Stomach (tissue), 4 donors: ENCODE measurements at regions not wholly inside any gene's neighbourhood (a gene's known extent, or its start where the extent isn't known, plus 50 kb on each side); places are given as distances from the start of the nearest gene placed in this dataset.

Experiments used
- CTCF ChIP-seq, 7 experiments: fragments of 450-650 bp in 4 of 7; fragments of 200-600 bp in 3 of 7; sonication (generic) in 3 of 7; IDR thresholded peaks; one replicate each; pipeline ENCODE4 v1.5.1; 2016 to 2019; ENCODE audit warnings: antibody characterized with exemption in 7 of 7, control low read depth in 2 of 7, mild to moderate bottlenecking in 1 of 7
- EP300 ChIP-seq: sonication (generic); formaldehyde crosslinking; IDR thresholded peaks from one replicate; pipeline ENCODE4 v1.6.1; 2017; ENCODE audit warnings: antibody characterized with exemption
- POLR2A ChIP-seq, 4 donors: fragments of 450-650 bp; IDR thresholded peaks; one replicate each; pipeline ENCODE4 v1.6.1; 2016; ENCODE audit warnings: antibody characterized with exemption in 4 of 4, control low read depth in 2 of 4, mild to moderate bottlenecking in 1 of 4, moderate library complexity in 1 of 4
- POLR2AphosphoS5 ChIP-seq, 3 donors: sonication (generic); formaldehyde crosslinking; IDR thresholded peaks; one replicate each; pipeline ENCODE4 v1.6.1; 2016; ENCODE audit warnings: antibody characterized with exemption in 3 of 3

- TF ChIP-seq EP300 (no peak), CTCF (IDR thresholded peaks at IDR 0.05) (no peak), POLR2A (IDR thresholded peaks at IDR 0.05) (no peak), POLR2AphosphoS5 (IDR thresholded peaks at IDR 0.05) (no peak)
Observed at GRCh38 chr5:167642181-167642580, 649.3 kb upstream of the WWC1 start.
